Neural progenitor cell (in vitro differentiated cells): ENCODE measurements at regions not wholly inside any gene's neighbourhood (a gene's known extent, or its start where the extent isn't known, plus 50 kb on each side); places are given as distances from the start of the nearest gene placed in this dataset.

Experiments
- EZH2 ChIP-seq: fragments of 200-600 bp; sonication (generic); IDR thresholded peaks from 2 replicates; pipeline ENCODE4 v1.6.1; 2017; ENCODE audit warnings: antibody characterized with exemption, mild to moderate bottlenecking, moderate library complexity
- EZH2phosphoT487 ChIP-seq: fragments of 200-600 bp; sonication (generic); IDR thresholded peaks from 2 replicates; pipeline ENCODE4 v1.6.1; 2017; ENCODE audit warnings: antibody characterized with exemption
- TF ChIP-seq, protein P1 (sequence below): fragments of 200-600 bp; sonication (generic); IDR thresholded peaks from 2 replicates; pipeline ENCODE4 v1.5.1; 2017; ENCODE audit warnings: antibody characterized with exemption, mild to moderate bottlenecking

DNA sequence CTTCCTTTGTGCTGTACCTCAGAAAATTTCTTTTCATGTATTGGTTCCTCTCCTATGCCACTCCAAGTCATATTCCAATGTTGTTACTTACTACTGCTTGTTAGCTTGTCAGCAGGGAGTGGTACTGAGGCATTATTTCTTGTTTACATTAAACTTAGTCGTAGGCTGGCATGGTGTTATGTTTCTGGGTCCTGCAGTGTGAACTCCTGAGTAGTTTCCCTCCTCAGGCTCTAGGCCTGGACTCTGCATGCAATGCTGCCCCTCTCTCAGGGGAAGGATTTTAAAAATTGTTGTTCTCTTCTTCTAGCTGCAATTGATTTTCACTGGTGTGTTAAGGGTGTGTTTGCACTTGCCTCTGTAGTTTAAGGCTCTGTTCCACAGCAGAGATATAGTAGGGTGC is 671.6 kb downstream of the PLCL1 start:
- TF ChIP-seq EZH2 (no peak), EZH2phosphoT487 (no peak)
- TF ChIP-seq, protein P1, sequence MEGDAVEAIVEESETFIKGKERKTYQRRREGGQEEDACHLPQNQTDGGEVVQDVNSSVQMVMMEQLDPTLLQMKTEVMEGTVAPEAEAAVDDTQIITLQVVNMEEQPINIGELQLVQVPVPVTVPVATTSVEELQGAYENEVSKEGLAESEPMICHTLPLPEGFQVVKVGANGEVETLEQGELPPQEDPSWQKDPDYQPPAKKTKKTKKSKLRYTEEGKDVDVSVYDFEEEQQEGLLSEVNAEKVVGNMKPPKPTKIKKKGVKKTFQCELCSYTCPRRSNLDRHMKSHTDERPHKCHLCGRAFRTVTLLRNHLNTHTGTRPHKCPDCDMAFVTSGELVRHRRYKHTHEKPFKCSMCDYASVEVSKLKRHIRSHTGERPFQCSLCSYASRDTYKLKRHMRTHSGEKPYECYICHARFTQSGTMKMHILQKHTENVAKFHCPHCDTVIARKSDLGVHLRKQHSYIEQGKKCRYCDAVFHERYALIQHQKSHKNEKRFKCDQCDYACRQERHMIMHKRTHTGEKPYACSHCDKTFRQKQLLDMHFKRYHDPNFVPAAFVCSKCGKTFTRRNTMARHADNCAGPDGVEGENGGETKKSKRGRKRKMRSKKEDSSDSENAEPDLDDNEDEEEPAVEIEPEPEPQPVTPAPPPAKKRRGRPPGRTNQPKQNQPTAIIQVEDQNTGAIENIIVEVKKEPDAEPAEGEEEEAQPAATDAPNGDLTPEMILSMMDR: no peak
